Stimulated activated CD8-positive, alpha-beta memory T cell treated with anti-CD3 and anti-CD28 coated beads, Interleukin-12 subunit alpha, Interleukin-12 subunit beta, amount 100 ng/mL, for 24 hours (primary cell): ENCODE measurements at regions not wholly inside any gene's neighbourhood (a gene's known extent, or its start where the extent isn't known, plus 50 kb on each side); places are given as distances from the start of the nearest gene placed in this dataset.
"Not testable (repeated sequence)": the region's sequence is repeated elsewhere in the genome, so short reads cannot be mapped to it uniquely, and the experiment has no call there.

Experiments used
- DNase-seq: peaks from one replicate; pipeline ENCODE4 v3.0.0-alpha.2; 2020; ENCODE audit errors: extremely low read depth

DNA sequence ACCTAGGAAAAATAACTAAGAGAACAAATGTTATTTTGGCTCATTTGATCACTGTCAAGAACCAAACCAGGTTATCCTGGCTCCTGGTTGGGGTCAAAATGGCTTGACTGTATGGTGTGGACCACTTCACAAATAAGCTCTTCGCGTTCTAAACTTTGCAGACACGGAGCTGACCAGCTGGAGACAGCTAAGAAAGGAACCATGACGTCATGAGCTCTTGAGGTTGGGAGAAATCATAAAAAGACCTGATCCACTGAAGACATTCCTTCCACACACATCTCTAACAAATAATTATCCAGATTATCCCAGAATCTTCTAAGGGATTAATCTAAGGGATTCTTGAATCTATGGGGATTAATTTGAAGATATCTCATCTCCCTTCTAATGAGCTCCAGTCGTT, 321.5 kb upstream of the IGF1R start:
- DNase-seq: no peak

DNA sequence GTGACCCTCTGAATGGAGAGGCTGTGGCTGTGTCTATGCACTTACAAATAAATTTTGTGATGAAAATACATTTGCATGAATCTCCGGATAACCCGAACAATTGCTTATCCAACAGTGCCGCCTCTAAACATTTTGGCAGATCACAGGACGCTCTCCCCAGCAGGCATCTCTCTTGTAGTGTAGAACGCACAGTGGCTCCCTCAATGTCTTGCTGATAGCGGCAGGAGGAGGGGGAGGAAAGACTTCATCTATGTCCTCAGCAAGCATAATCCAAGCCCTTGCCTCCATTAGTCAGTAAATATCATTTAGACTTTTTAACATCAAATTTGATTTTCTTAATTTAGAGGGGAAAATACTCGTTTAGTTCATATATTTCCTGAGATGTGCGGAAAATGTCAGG, 318.1 kb upstream of the IGF1R start:
- DNase-seq: no peak

DNA sequence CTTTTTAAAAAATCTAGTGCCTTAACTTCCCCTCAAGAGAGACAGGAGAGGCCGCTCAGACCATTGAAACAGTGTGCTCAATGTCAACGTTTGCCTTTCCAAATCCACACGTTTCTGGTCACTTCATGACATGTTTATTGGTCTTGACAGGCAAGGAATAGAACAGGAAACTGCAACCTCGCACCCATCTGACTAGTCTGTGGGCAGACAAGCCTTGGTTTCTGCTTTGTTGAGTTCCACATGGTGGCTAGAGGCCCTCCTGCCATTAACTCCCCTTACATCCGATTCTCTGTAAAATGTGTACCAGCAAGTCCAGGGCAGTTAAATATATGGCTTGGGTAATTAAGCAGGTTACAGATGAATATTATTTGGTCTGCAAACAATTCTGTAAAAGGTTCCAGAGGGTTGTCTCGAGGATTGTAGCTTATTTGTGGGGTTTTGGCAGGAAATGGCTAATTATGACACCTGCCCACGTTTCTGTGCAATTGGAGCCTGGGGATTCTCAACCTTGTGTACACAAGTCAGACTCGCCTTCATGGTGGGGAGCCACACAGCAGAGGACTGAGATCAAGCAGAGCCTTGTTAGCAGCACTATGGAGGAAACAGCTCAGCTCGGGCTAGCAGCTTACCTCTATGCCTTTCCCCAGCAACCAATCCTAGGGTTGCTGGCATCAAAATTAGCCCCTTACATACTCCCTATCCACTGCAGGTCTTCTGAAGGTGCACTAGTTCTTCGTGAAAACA, 317.5 kb upstream of the IGF1R start:
- DNase-seq: no peak

DNA sequence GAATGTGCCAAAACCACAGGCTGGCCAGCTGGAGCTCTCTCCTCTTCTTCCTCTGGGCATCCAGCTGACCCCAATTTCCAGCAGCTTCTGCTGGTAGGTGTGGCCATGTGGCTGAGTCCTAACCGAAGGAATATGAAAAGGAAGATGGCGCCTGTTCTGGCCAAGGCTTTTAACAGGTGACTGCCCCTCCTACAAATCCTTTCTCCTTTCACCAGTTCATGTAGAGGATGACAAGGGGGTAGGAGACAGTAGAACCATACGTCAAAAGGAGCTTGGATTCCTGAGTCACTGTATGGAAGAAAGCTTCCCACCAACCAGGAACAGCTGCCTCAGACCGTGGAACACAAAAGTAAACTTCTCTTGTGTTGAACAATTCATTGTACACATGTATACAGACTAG, 316.7 kb upstream of the IGF1R start:
- no peak for DNase-seq

DNA sequence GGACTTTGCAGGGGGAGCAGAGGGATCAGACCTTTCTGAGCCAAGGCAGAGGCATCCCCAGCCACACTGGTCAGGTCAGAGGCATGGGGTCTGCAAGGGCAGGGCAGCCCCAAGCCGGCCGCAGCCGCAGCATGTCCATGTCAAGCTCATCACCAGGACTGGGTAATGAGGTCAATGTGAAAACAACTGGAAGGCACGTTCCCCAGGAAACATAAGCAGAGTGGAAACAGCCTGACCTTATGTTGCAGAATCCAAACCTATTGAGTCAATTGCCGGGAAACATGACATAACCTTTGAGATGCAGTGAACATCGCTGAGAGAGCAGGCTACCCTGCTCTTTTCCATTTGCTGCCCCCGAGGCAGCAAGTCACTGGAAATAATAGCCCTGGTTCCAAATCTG, 315.1 kb upstream of the IGF1R start:
- DNase-seq: no peak

DNA sequence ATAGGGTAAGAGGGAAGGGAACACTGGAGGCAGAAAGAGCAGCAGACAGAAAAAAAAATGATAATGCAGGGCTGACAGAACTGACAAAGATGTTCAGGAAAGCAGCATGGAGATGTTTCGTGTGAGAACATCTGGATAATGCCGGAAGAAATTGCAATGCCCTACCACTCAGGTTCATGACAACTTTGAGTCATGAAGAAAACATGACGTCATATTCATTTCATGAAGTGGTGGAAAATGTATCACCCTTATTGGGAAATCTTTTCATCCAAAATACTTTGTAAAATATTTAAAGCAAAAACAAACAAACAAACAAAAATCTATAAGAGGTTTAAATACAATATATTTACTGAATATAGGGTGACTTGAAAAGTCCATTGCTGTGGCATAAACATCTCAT, 305.4 kb upstream of the IGF1R start:
- DNase-seq: no peak

DNA sequence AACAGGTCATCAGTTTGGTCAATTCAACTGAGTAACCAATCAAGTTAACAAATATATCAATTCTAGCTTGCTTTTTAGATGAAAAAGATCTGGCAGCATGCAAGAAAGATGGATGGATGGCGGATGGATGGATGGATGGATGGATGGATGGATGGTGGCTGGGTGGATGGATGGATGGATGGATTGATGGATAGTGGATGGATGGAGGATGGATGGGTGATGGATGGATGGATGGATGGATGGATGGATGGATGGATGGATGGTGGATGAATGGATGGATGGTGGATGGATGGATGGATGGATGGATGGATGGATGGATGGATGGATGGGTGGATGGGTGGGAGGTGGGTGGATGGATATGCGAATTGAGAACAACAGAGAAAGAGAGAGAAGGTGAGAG, 303.7 kb upstream of the IGF1R start:
- no peak for DNase-seq

DNA sequence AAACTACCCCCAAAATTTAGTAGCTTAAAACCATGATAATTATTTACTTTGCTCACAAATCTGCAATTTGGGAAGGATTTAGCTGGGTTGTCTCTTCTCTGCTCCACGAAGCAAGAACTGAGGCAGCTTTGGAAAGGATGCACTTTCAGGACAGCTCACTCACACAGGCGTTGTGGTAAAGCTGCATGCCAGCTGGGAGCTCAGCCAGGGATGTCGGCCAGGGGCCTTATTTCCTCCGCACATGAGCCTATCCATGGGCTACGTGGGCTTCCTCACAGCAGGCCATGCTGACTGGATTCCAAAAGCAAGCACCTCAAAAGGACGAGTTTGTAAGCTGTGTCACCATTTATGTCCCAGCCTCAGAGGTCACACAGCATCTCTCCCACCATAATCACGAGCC, 301.3 kb upstream of the IGF1R start:
- no peak for DNase-seq

DNA sequence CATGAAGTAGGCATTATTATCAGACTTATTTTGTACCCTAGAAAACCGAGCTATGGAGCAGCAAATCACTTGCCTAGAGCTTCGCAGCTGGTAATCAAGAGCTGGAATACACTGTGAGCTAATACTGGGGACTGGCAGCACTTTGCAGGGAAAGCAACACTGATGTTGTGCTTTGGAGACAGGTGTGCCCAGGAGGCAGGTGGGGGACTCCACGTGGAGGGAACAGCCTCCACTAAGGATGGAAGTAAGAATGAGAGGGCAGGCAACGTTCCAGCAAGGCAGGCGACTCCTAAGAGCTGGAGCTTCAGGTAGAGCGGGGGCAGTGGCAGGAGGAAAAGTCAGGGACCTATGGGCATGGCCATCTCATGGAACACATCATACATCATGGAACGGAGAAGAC, 300.5 kb upstream of the IGF1R start:
- no peak for DNase-seq

DNA sequence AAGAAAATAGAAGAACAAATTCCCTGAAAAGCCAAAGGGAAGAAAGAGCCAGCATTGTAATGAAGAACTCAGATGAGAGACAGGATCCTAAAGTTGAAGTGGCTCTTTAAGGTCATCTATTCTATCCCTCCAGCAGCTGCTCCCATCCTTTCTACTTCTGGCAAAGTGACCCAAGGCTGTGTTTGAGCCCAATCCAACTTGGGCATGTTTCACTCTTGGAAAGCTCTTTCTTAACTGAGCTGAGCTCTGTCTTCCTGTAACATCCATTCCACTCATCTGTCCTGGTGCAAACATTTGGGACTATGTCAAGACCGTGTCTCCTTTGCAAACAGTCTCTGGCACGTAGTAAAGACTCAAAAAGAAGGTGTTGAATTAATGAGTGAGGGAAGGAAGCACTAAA, 298.1 kb upstream of the IGF1R start:
- DNase-seq: no peak

DNA sequence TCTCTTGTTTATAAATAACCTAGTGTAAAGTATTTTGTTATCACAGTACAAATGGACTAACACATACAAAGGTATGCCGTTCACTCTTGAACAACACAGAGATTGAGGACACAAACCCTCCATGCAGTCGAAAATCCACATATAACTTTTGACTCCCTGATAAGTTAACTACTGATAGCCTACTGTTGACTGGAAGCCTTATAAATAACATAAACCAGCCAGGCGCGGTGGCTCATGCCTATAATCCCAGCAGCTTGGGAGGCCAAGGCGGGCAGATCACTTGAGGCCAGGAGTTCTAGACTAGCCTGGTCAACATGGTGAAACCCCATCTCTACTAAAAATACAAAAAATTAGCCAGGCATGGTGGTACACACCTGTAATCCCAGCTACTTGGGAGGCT, 290.1 kb upstream of the IGF1R start:
- not testable (repeated sequence) for DNase-seq

DNA sequence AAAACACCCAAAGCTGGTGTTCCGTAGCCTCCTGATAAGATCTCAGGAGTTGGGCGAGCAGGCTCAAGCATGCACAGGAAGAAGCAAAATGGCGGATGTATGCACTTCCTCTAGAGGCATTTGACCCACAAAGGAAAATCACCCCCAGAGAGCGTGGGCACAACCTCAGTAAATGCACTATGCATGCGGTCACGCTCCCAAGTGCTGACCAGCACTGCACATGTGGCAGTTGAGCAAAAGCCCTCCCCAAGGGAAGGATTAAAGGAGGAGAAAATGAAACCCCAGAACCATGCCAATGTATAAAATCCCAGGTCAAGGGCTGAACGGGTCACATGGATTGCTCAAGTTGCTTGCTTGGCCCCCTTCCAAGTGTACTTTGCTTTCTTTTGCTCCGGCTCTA, 289.4 kb upstream of the IGF1R start:
- no peak for DNase-seq

DNA sequence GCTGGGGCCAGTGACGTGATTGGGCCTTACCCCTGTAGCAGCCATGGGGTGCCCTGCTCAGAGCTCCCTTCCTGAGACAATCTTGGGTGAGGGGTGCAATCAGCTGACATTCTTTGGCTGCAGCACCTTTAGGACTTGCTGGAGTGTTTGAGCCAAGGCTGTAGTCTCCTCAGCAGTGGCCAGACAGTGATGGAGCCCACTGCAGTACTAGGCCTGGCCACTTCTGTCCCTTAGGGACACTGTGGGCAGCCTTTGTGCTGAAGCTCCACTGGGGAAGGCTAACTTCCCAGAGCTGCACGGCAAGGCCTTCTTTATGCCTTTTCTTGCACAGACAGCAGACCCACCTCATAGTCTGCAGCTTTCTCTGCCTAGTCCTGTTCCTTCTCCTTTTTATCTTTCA, 284.9 kb upstream of the IGF1R start:
- DNase-seq: no peak

DNA sequence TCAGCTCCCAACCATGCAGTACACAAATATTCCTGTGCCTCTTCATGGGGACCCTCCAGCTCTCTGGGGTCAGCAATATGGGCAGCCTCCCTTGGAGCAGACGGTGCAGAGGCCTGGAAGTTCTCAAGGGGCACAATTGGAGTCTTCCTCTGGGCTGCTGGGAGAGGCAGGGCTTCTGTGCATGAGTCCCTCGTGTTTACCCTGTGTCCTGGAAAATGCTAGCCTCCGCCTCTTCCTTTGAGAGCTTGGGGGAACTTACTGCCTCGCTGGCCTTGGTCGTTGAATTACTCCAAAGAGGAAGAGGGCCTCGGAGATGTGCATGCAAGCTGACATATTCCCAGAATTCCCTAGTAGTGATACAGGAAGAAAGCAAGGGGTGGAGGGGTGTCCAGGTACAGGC, 284.4 kb upstream of the IGF1R start:
- no peak for DNase-seq

DNA sequence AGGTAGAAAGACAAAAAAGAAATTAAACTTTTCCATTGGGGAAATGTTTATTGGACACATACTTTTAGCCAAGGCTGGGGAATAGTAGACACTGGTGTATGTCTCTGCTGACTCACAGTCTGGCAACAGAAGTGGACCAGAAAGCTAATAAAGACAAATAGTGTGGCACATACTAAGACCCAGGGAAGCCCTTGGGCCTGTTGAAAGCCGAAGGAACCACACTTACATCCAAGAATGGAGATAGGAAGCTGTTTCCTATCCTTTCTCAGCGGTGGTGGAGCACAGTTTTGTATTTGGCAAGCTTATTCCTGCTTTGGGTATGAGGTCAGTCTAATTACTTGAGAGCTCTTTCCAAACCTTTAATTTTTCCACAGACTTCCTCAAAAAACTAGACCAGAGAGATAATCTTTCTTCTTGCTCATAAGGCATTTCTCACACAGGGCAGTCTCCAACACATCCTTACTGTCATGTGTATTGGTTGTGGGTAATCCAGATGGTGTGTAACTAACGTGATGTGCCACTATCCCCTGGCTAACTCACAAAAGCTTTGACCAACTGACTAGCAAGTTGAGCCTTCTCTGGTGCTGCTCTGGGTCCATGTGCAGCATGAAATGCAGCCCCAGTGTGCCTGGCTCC, 279.1 kb upstream of the IGF1R start:
- no peak for DNase-seq

DNA sequence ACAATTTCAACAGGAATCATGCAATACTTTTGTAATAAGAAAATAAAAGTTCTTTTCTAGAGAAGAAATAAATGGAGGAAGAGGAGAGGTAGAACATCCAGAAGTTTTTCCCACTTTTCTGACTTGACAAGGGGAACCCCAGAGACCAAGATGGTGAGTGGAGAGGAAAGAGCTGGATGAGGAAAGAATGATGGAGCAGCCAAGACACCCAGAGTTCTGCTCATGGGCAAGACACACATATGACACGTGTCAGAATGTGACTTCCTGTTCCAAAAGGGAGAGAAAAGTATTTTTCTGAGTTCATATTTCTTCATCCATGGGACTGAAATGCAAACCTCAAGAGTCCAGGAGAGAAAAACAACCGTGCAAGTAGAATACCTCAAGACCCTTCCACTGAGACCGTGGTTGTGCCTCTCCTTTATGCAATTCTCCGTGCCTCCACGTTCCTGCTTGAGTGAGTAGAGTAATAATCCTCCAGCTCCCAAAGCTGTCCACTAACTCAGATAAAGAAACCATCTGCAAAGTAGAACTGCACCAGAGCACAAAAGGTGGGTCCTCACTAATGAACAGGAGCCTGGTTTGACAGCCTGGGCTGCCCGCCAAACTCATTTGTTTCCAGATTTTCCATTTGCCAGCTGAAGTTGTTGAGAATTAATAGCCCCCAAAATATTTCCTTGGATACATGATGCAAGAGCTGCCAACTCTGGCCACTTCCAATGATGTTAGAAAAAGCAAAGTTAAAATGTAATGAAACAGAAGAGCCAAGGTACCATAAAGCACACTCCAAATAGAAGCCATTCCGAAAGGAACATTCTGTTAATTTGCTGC, 272.6 kb upstream of the IGF1R start:
- no peak for DNase-seq

DNA sequence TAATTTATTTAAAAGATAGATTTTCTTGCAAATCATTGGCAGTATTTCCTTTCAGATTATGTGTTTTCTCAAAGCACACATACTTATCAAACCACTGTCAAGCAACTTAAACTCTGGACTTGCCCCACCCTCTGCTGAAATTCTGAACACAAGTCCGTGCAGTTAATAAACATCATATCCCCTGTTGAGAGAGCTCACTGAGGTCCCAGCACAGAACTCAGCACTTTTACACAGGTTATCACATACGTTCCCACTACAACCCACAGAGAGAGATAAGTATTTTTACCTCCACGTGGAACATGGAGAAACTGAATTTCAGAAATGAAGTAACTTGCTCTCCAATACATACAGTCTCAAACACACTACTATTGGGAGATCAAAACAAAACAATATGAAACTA, 267.6 kb upstream of the IGF1R start:
- DNase-seq: no peak

DNA sequence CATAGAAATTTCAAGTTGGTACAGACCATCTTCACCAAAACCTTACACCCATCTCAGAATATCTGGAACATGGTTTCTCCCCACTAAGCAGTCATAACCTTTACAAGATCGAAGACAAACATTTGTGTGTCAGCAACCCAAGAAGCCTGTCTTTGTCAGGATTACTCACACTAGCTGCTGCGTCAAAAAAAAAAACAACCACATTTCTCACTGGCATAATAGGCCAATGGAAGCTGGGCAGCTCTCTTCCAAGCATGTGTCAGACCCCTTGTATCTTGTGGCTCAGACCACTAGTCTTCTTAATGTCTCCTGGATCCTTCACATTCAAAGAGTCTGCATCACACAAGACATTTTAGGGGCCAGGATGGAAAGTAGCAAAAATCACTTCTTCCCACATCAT, 266.9 kb upstream of the IGF1R start:
- DNase-seq: no peak

DNA sequence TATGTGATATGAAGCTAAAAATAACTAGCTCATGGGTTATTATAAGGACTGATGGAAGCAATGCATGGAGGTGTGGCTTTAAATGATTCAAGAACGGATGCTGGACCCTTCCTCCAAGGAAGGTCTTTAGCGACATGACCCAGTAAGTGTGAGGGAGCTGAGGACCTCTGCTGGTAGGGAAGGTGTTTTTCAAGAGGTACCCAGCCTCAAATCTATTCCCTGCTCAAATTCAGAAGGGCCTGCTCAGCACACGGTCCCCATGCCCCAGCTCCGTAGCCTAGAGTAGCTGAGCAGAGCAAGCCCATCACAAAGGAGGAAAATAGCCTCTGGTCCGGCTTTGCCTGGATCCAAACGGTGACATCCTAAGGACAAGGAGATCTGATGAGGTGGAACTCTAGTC, 266.2 kb upstream of the IGF1R start:
- DNase-seq: no peak

DNA sequence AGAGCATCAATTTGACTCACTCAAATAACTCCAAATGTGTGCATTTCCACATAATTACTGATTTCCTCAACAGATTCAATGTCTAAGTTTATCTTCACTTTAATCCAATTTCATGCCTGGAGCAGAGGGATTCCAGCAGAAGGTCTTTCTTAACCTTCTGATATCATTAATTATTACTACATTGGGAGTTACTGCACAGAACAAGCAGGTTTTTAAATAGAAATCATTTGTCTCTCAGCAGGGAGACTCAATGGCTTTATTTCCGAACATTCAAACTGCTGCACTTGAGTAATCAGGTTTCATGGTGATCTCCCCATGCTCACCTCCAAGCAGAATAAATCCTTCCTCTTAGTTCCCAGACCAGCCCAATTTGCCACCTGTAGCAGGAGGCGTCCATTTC, 264.8 kb upstream of the IGF1R start:
- no peak for DNase-seq

DNA sequence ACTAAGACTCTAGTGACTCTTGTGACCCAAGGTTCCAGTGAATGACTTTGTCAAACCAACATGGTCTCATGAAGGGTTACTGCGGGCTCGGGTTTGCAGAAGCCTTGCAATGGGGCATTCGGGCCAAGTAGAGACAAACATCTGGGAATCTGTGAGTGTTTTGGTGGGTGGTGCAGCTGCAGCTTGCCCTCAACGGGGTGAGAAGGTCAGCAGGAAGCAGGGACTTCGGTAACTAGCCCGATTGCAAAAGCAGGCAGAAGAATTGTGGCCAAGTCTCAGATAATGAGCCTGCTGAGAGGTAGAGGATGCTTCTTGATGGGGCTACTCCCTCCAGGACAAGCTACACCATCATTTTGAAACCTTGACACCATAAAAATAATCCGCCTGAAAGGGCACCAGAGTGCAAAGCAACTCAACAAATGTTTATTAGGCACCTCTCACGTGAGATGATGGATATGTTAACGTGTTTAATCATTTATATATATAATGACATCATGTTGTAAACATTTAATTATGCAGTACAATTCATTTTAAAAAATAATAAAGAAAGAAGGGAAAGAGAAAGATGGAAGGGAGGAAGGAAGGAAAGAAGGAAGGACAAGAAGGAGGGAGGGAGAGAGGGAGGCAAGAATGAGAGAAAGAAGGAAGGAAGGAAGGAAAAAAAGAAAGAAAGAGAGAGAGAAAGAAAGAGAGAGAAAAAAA, 263.9 kb upstream of the IGF1R start:
- no peak for DNase-seq

DNA sequence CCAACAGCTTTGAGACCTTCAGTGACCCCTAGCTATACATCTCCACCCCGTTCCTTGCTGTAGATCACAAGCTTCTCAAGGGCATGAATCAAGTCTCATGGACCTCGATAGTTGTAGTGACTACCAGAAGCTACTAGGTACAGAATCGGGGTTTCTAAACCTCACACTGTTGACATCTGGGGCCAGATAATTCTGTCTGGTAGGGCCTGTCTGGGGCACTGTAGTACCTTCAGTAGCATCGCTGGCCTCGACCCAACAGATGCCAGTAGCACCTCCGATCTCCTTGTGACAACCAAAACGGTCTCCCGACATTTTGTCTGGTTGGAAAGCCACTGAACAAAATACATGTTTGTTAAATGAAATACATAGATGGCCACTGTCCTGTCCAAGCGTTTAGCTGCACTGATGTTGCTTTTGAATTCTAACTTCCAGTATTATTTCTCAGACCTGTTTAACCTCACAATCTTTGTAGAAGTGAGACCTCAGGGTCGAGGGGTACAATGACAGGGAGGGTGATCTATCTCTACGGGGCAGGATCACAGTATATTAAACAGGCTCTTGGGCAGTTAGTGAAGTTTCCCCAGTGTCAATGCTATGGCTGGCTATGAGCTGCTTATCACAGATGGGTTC, 262.5 kb upstream of the IGF1R start:
- no peak for DNase-seq
